ENCODE measurements at regions not wholly inside any gene's neighbourhood (a gene's known extent, or its start where the extent isn't known, plus 50 kb on each side); places are given as distances from the start of the nearest gene placed in this dataset.

DNA sequence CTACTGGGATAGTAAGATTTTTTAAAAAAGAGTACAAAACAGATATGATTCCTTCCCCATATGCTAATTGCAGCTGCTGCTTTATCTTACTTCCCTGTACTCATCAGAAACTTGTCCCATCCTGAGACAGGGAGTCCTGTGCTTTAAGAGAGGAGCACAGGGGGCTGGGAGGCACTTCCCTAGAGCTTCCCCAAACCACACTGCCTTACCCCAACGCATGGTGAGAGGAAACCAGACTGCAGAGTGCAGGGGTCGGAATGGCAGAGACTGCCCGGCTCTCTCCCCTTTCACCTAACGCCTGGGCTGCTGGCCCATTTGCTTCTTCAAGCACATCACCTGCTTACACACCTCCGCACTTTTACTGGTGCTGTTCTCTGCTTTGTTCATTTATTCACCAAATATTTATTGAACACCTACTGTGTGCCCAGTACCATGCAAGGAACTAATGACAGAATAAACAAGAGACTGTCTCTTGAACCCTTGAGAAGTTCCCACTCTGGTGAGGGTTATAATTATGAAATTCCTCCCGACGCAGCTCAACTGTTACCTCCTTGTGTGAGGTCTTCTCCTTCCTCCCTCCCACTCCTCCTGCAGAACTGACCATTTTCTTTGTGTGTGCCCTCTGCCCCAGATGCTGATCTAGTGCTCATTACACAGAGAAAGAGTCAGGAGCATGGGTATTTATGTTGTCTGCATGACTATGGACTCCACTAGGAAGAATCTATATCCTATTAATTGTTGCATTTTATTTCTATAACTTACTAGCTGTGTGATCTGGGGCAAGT lies 289.7 kb downstream of the TCF7L2 start:
- Mint-ChIP-seq H3K27me3 (peaks cover 18% of the 10 kb centered on the region), H3K4me1 (ENCODE audit: low read depth) (peaks cover 2% of the 10 kb centered on the region), H3K9me3 (no peaks in the 10 kb centered on the region), H3K4me3 (no peak overlapping the region), H3K27ac (no peak overlapping the region), H3K36me3 (no peaks in the 10 kb centered on the region)
- CTCF ChIA-PET = no interaction called here
- POLR2A ChIA-PET = no interaction called here
- intact Hi-C loops (cut with micrococcal nuclease) = no loop called here
- DNase-seq = no peak

DNA sequence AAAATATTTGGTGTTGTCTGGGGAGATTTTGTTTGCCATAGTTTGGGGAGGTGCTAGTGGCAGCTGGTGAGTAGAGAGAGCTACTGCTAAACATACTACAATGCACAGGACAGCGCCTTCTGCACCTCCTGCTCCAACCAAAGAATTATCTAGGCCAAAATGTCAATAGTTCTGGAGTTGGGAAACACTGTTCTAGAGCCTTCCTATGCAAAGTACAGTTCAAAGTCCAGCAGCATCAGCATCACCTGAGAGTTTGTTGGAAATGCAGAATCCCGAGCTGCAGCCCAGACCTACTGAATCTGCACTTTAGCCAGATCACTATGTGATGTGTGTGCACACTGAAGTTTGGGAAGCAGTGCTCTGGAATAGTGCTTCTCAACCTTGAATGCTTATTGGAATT lies 290.7 kb downstream of the TCF7L2 start:
- H3K27ac Mint-ChIP-seq = no peak overlapping the region
- ChIA-PET CTCF (interaction anchor here (0.6 kb wide), 1 partner anchor 116 kb away, joined by 3 read pairs; no protein-coding TSS in a partner anchor), POLR2A (no interaction called here)
- peaks cover 2% of the 10 kb centered on the region for H3K4me1 Mint-ChIP-seq (ENCODE audit: low read depth)
- DNase-seq = no peak
- no peak overlapping the region for H3K4me3 Mint-ChIP-seq
- peaks cover 18% of the 10 kb centered on the region for H3K27me3 Mint-ChIP-seq
- no peaks in the 10 kb centered on the region for H3K9me3 Mint-ChIP-seq
- intact Hi-C loops (cut with micrococcal nuclease) = no loop called here
- no peaks in the 10 kb centered on the region for H3K36me3 Mint-ChIP-seq

DNA sequence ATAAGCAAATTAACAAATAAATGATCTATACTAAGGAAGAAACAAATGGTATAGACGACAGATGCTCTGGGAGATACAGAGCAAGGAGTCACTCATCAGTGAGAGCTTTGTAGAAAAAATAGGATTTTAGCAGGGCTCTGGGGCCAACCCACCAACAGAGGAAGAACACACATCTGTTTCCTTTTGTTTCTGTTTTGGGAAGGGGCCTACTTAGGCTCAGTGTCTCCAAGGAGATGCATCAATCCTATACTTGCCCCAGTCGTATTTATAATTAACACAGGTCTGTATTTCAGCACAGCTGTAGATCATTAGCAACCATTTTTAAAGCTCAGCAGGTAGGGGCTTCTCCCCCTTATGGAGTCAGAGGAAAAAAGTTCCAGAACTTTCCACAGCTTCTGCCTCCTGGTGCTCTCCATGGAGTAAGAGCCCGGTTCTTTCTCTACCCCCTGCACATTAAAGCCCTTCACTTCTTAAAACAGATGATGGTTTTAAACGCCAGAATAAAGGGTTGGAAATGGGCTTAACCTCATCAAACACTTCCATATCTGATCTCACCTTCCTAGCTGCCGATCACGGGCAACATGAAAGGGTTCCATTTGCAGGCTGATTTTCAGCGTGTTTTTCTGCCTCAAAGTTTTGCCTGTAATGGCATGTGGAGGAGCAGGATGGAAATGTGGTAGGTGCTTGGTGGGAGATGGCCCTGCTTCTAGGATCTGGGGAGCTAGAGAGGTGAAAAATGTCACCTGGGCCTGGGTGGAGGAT lies 291.7 kb downstream of the TCF7L2 start:
- intact Hi-C loops (cut with micrococcal nuclease) = no loop called here
- DNase-seq = no peak
- Mint-ChIP-seq H3K4me3 (no peak overlapping the region), H3K36me3 (no peaks in the 10 kb centered on the region), H3K4me1 (ENCODE audit: low read depth) (peaks cover 2% of the 10 kb centered on the region), H3K9me3 (no peaks in the 10 kb centered on the region), H3K27me3 (peaks cover 14% of the 10 kb centered on the region), H3K27ac (no peak overlapping the region)
- POLR2A ChIA-PET = no interaction called here
- CTCF ChIA-PET = interaction anchor here (0.6 kb wide), 1 partner anchor 115 kb away, joined by 3 read pairs; no protein-coding TSS in a partner anchor

DNA sequence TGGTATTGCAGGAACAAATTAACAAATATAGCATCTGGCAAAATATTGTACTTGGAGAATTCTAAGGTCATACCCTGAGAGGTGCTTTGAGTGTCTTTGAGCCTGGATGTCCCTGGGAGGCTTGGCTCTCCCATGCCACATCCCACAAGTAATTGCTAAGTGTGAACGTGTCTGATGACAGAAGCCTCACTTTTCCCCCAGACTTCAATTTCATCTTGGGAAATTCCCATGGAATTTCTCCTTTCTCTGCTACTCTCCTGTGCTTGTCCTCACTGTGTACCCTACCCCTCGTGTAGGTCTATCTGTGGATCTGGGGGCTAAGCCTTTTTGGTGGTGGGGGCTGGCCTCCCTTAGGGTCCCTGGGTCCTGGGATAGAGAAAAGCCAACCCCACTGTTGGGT lies 293.3 kb downstream of the TCF7L2 start:
- intact Hi-C loops (cut with micrococcal nuclease) = no loop called here

DNA sequence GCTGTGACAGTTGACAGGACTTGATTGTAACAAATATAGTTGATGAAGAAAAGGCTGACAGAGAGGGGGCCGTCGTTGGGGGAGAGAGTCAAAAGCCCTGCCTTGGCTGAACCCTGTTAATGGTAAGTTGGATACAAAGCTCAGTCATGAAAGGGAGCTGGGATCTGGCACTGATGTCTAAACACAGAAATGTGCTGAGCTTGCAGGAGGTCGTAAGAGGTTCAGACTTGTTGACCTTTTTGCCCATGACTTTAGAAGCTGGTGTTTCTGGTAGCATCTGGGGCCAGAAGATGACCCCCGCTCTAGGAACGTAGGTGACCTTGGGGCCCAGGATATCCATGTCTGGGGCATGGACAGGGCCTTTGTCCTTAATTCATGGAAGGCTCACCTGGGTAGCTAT lies 294.7 kb downstream of the TCF7L2 start:
- Mint-ChIP-seq H3K4me3 (no peak overlapping the region), H3K4me1 (ENCODE audit: low read depth) (peaks cover 2% of the 10 kb centered on the region), H3K36me3 (no peaks in the 10 kb centered on the region), H3K9me3 (no peaks in the 10 kb centered on the region), H3K27me3 (peaks cover 14% of the 10 kb centered on the region), H3K27ac (no peak overlapping the region)
- intact Hi-C loops (cut with micrococcal nuclease) = no loop called here
- POLR2A ChIA-PET = no interaction called here
- CTCF ChIA-PET = no interaction called here
- DNase-seq = no peak

More for the DNA sequence above, 293.3 kb downstream of the TCF7L2 start:
- peaks cover 15% of the 10 kb centered on the region for H3K27me3 Mint-ChIP-seq
- no peak overlapping the region for H3K4me3 Mint-ChIP-seq
- POLR2A ChIA-PET = no interaction called here
- H3K4me1 Mint-ChIP-seq (ENCODE audit: low read depth) = peaks cover 2% of the 10 kb centered on the region
- H3K27ac Mint-ChIP-seq = no peak overlapping the region
- no peaks in the 10 kb centered on the region for H3K9me3 Mint-ChIP-seq
- no peaks in the 10 kb centered on the region for H3K36me3 Mint-ChIP-seq
- CTCF ChIA-PET = no interaction called here
- no peak for DNase-seq

DNA sequence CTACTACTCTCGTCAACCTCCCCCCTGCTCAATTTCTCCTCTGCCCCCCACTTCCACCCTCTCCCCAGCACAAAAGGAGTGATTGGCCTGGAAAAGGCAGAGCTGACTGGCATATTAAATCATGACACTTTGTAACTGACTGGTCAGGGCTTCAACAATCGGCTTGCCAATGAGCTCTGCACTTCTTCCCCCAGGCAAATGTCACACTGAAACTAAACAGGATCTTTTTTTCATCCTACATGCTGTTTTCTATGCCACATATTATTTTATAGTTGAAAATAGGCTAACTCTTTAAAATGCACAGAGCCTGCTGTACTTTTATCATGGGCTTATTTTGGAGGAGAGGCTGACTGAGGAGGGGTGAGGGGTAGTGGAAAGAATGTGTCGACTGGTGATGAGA lies 295.2 kb downstream of the TCF7L2 start:
- Mint-ChIP-seq H3K4me3 (no peak overlapping the region), H3K36me3 (no peaks in the 10 kb centered on the region), H3K4me1 (ENCODE audit: low read depth) (peaks cover 2% of the 10 kb centered on the region), H3K9me3 (no peaks in the 10 kb centered on the region), H3K27me3 (peaks cover 11% of the 10 kb centered on the region), H3K27ac (no peak overlapping the region)
- CTCF ChIA-PET = no interaction called here
- POLR2A ChIA-PET = no interaction called here
- intact Hi-C loops (cut with micrococcal nuclease) = no loop called here
- DNase-seq = no peak

DNA sequence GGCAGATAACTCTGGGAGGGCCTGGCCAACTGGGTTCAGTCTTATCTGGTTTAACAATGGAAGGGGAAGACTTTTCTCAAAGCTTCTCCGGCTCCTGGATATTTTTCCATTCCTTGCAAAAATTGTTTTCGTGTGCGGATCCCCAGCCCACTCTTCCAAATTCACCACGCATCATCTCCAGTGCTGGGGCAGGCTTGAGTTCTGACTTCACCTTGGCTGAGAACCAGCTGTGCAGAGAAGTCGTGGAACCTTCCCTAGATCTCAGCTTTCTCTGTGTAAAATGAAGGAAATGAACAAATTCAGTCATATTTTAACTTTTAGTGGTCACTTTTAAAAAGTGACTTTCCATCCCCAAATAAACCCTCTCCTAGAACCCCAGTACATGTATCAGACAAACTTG lies 297.0 kb downstream of the TCF7L2 start:
- Mint-ChIP-seq H3K27ac (no peak overlapping the region), H3K4me1 (ENCODE audit: low read depth) (peaks cover 2% of the 10 kb centered on the region), H3K36me3 (no peaks in the 10 kb centered on the region), H3K27me3 (peaks cover 14% of the 10 kb centered on the region), H3K4me3 (no peak overlapping the region), H3K9me3 (no peaks in the 10 kb centered on the region)
- intact Hi-C loops (cut with micrococcal nuclease) = no loop called here
- ChIA-PET POLR2A (no interaction called here), CTCF (no interaction called here)
- DNase-seq = no peak

DNA sequence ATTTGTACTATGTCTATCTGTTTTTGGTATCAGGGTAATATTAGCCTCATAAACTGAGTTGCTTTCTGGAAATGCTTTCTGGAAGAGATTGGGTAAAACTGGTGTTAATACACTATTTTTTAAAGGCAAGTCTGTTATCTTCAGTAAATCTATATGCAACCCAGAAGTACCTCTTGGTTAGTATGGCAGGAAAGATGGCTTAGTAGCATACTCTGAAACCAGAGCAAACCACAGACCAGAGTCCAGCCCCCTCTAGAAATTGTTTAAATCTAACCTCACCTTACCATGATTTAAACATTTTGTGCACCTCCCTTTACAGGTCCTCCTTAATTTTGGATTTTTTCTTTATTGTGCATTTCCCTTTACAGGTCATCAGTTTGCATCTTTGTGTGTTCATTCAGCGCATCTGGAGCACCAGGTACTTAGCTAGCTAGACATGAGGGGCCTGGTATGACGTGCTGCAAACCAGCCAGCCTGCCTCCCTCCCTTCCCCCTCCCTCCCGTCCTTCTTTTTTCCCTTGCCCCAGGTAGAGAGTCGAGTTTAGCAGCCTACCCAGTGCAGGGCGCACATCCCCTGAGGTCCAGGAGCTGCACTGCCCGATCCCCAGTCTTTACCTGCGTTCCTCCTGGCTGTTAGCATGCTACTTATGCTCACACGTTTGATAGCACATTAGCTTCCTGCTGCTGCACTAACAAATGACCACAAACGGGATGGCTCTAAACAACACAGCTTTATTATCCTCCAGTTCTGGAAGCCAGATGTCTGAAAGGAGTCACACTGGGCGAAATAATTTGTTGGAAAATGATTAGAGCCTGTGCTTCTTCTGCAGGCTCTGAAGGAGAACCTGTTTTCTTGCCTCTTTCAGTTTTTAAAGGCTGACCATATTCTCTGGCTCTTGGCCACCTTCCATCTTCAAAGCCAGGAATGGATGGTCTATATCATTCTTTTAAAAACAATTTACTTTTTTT lies 299.9 kb upstream of the HABP2 start:
- Mint-ChIP-seq H3K9me3 (no peaks in the 10 kb centered on the region), H3K27me3 (peaks cover 7% of the 10 kb centered on the region), H3K4me3 (no peak overlapping the region), H3K36me3 (no peaks in the 10 kb centered on the region), H3K4me1 (ENCODE audit: low read depth) (no peaks in the 10 kb centered on the region), H3K27ac (no peak overlapping the region)
- ChIA-PET CTCF (no interaction called here), POLR2A (no interaction called here)
- DNase-seq = no peak
- intact Hi-C loops (cut with micrococcal nuclease) = no loop called here

DNA sequence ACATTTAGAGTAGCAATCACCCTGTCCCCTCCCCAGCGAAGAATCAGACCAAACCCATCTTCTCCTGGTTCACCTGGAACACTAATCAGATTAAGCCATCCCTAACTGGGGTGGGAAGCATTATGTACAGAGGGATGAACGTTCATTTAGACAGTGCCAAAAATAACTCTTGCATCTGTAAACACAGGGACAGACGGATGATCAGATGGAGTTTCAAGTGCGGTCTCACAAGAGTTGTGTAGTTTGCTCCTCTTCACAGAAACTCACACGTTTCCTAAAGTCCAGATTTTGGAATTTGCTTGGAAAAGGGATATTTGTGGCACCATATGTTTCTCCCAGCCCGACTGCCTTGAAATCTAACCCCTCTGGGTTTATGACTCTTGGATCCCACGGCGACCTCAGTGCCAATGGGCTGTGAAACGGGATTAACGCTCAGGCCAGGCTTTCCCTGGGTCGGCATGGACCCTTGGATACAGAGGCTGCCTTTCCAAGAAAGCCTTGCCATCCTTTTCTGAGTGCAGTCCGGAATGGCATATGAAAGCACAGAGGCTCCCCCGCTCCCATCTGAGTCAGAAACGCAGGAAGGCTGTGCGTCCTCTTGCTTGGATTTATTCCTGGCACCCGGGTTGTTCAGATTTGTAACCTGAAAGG lies 293.2 kb upstream of the HABP2 start:
- ChIA-PET POLR2A (no interaction called here), CTCF (no interaction called here)
- DNase-seq = no peak
- Mint-ChIP-seq H3K4me3 (no peak overlapping the region), H3K9me3 (no peaks in the 10 kb centered on the region), H3K27ac (no peak overlapping the region), H3K4me1 (ENCODE audit: low read depth) (no peaks in the 10 kb centered on the region), H3K27me3 (peaks cover 23% of the 10 kb centered on the region), H3K36me3 (no peaks in the 10 kb centered on the region)
- intact Hi-C loops (cut with micrococcal nuclease) = no loop called here

DNA sequence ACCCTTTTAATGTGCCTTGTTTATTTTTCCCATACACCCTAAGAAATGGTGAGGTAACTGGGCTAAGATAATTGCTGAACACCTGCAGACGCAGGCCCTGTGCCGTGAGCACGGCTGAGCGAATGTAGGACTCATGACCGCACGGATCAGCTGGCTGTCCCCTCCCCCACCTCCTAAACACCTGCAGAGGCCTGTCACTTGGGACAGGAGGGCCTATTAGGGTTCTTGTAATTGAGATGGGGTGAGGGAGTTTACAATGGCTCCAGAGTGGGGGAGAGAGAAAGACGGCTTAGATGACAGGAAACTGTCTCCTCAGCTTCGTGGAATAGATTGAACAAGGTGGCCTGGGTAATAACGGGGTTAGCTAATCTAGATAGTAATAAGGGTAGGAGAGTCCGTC lies 291.7 kb upstream of the HABP2 start:
- POLR2A ChIA-PET = no interaction called here
- Mint-ChIP-seq H3K9me3 (no peaks in the 10 kb centered on the region), H3K36me3 (no peaks in the 10 kb centered on the region), H3K4me1 (ENCODE audit: low read depth) (no peaks in the 10 kb centered on the region), H3K4me3 (no peak overlapping the region), H3K27ac (no peak overlapping the region), H3K27me3 (peaks cover 23% of the 10 kb centered on the region)
- intact Hi-C loops (cut with micrococcal nuclease) = no loop called here
- no peak for DNase-seq
- CTCF ChIA-PET = no interaction called here

DNA sequence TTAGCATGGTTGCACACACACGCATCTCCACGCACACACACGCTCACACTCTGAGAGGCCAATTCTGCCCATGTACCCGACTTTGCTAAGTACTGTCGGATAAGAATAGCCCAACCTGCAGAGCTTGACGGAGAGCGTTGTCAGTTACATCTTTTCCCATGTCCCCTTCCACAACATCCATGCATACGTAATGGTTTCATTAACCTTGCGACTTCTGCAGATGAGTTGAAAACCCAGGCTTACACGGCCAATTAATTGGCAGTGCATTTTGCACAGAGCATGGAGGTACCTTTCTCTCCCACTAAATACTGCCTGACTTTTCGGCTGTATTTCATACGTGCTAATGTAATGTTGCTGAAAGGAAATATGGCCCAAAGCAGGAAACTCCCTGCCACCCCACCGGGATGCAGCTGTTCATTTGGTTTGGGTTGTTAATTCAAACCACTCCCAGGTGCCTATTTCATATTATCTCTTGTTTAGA lies 291.2 kb upstream of the HABP2 start:
- H3K27ac Mint-ChIP-seq = no peak overlapping the region
- no peak overlapping the region for H3K4me3 Mint-ChIP-seq
- CTCF ChIA-PET = no interaction called here
- no peaks in the 10 kb centered on the region for H3K4me1 Mint-ChIP-seq (ENCODE audit: low read depth)
- no peaks in the 10 kb centered on the region for H3K36me3 Mint-ChIP-seq
- intact Hi-C loops (cut with micrococcal nuclease) = no loop called here
- H3K9me3 Mint-ChIP-seq = no peaks in the 10 kb centered on the region
- H3K27me3 Mint-ChIP-seq = peaks cover 23% of the 10 kb centered on the region
- no peak for DNase-seq
- POLR2A ChIA-PET = interaction anchor here (0.5 kb wide), 1 partner anchor 225 kb away, joined by 3 read pairs; no protein-coding TSS in a partner anchor

DNA sequence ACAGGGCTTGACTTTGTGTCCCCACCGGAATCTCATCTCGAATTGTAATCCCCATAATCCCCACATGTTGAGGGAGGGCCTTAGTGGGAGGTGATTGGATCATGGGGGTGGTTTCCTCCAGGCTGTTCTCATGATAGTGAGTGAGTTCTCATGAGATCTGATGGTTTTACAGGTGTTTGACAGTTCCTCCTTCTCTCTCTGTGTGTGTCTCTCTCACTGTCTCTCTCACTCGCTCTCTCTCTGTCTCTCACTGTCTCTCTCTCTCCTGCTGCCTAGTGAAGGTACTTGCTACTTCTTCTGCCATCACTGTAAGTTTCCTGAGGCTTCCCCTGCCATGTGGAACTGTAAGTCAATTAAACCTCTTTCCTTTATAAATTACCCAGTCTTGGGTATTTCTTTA lies 289.8 kb upstream of the HABP2 start:
- H3K27me3 Mint-ChIP-seq = peaks cover 23% of the 10 kb centered on the region
- H3K27ac Mint-ChIP-seq = no peak overlapping the region
- no peaks in the 10 kb centered on the region for H3K4me1 Mint-ChIP-seq (ENCODE audit: low read depth)
- intact Hi-C loops (cut with micrococcal nuclease) = no loop called here
- POLR2A ChIA-PET = no interaction called here
- DNase-seq = no peak
- no peaks in the 10 kb centered on the region for H3K9me3 Mint-ChIP-seq
- CTCF ChIA-PET = no interaction called here
- H3K4me3 Mint-ChIP-seq = no peak overlapping the region
- H3K36me3 Mint-ChIP-seq = no peaks in the 10 kb centered on the region

Data from activated CD4-positive, alpha-beta memory T cell treated with anti-CD3 and anti-CD28 coated beads for 36 hours (primary cell).